ENCODE measurements at regions not wholly inside any gene's neighbourhood (a gene's known extent, or its start where the extent isn't known, plus 50 kb on each side); places are given as distances from the start of the nearest gene placed in this dataset.
"Not testable (repeated sequence)": the region's sequence is repeated elsewhere in the genome, so short reads cannot be mapped to it uniquely, and the experiment has no call there.

DNA sequence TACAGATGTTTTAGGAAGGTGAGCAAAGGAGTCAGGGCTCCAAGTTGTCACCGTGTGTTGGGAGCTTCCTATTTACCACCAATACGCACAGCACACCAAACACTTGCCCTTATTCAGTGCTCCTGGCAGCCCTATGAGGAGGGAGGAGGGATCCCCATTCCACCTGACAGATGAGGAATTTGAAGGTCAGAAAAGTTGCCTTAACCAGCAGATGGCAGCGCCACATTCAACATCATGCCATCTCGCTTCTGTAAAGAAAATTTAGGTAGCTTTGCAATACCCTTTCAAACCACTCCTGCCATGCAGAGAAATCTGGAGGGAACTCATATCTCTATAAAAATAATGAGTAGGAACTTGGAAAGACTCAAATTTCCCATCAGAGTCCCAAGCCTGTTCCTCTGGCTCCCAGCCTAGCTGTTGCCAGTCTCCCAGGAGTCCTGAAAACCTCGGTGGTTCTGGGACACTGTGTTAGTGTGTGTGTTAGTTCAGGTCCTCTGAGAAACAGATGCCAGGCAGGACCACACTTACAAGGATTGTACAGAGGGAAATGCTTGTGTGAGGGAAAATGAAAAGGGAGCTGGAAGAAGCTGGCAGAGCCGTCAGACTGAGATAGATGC lies 410.5 kb downstream of the MED13L start:
- DNase-seq: no peak
- Histone ChIP-seq H3K27ac (no peak overlapping the region), H3K27me3 (ENCODE audit: insufficient read depth, low read depth, severe bottlenecking) (no peaks in the 10 kb centered on the region), H3K36me3 (no peaks in the 10 kb centered on the region), H3K4me3 (ENCODE audit: low read depth, low read length) (no peak overlapping the region), H3K9me3 (ENCODE audit: severe bottlenecking) (no peaks in the 10 kb centered on the region)
- 0 out of 2 replicates have a peak, but pooled peaks have one; percentile 25 for TF ChIP-seq CTCF (IDR thresholded peaks at IDR 0.05; ENCODE audit: low read depth, low read length)

DNA sequence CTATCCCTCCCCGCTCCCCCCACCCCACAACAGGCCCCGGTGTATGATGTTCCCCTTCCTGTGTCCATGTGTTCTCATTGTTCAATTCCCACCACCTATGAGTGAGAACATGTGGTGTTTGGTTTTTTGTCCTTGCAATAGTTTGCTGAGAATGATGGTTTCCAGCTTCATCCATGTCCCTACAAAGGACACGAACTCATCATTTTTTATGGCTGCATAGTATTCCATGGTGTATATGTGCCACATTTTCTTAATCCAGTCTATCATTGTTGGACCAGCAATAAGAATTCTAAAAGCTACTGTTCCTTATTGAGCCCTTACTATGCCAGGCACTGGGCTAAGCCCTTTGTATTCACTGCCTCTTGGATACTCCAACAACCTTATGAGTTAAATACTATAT lies 411.2 kb downstream of the MED13L start:
- H3K9me3 ChIP-seq (ENCODE audit: severe bottlenecking); DNase-seq; H3K27ac ChIP-seq; H3K27me3 ChIP-seq (ENCODE audit: insufficient read depth, low read depth, severe bottlenecking); H3K36me3 ChIP-seq; H3K4me3 ChIP-seq (ENCODE audit: low read depth, low read length): not testable (repeated sequence)

- Histone ChIP-seq H3K36me3 (no peaks in the 10 kb centered on the region), H3K4me3 (ENCODE audit: low read depth, low read length) (no peak overlapping the region), H3K27me3 (ENCODE audit: insufficient read depth, low read depth, severe bottlenecking) (no peaks in the 10 kb centered on the region), H3K9me3 (ENCODE audit: severe bottlenecking) (no peaks in the 10 kb centered on the region), H3K27ac (no peak overlapping the region)
- no peak for TF ChIP-seq CTCF (IDR thresholded peaks at IDR 0.05; ENCODE audit: low read depth, low read length)
- DNase-seq: no peak
Measured at GRCh38 chr12:115864396-115864795, 413.1 kb downstream of the MED13L start.

- Histone ChIP-seq H3K27me3 (ENCODE audit: insufficient read depth, low read depth, severe bottlenecking) (no peaks in the 10 kb centered on the region), H3K36me3 (no peaks in the 10 kb centered on the region), H3K4me3 (ENCODE audit: low read depth, low read length) (no peak overlapping the region), H3K27ac (no peak overlapping the region), H3K9me3 (ENCODE audit: severe bottlenecking) (no peaks in the 10 kb centered on the region)
- TF ChIP-seq CTCF (IDR thresholded peaks at IDR 0.05; ENCODE audit: low read depth, low read length): no peak
- no peak for DNase-seq
Measured at GRCh38 chr12:115860619-115861018, 416.9 kb downstream of the MED13L start.

DNA sequence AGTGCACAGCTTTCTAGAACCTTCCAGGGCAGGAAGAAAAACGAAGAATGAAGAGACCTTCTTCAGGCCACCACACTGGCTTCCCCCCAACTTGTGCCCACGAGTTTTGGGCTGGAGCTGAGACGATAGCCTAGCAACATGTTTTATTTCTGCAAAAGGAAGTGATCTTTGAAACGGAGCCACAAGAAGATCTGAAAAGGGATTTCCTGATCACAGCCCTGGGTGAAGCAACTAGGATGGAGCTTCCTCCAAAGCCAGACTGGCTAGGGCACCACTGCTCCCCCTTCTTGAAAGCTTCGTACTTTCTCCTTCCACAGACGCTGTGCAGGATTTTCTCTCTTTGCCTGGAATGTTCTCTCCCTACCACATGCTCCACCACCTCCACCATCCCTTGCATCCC lies 418.3 kb downstream of the MED13L start:
- H3K27me3 ChIP-seq (ENCODE audit: insufficient read depth, low read depth, severe bottlenecking): no peaks in the 10 kb centered on the region
- H3K36me3 ChIP-seq: no peaks in the 10 kb centered on the region
- DNase-seq: no peak
- no peak overlapping the region for H3K4me3 ChIP-seq (ENCODE audit: low read depth, low read length)
- H3K27ac ChIP-seq: no peak overlapping the region
- no peaks in the 10 kb centered on the region for H3K9me3 ChIP-seq (ENCODE audit: severe bottlenecking)
- no peak for TF ChIP-seq CTCF (IDR thresholded peaks at IDR 0.05; ENCODE audit: low read depth, low read length)

DNA sequence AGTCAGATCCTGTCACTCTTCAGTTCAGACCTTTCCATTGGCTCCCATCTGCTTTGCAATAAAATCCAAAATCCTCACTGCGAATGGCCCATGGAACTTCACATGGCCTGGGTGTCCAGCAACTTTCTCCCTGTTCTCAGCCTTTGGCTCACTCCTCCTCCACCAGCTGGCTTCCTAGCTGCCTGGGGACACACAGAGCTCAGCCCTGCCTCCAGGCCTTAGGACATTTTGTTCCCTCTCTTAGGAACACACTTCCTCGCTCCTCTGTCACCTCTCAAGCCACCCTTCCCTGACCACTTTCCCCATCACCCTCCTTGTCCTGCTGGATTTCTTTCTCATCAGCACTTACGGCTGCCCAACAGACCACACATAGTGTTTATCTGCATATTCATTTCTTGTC lies 419.6 kb downstream of the MED13L start:
- no peak for TF ChIP-seq CTCF (IDR thresholded peaks at IDR 0.05; ENCODE audit: low read depth, low read length)
- Histone ChIP-seq H3K4me3 (ENCODE audit: low read depth, low read length) (no peak overlapping the region), H3K27ac (no peak overlapping the region), H3K36me3 (no peaks in the 10 kb centered on the region), H3K27me3 (ENCODE audit: insufficient read depth, low read depth, severe bottlenecking) (no peaks in the 10 kb centered on the region), H3K9me3 (ENCODE audit: severe bottlenecking) (no peaks in the 10 kb centered on the region)
- no peak for DNase-seq

Data from WERI-Rb-1 (cell line).